GM12865 (cell line): ENCODE measurements at regions not wholly inside any gene's neighbourhood (a gene's known extent, or its start where the extent isn't known, plus 50 kb on each side); places are given as distances from the start of the nearest gene placed in this dataset.

Source experiments
- DNase-seq: peaks from one replicate; pipeline ENCODE4 v3.0.0; 2010; ENCODE audit warnings: low read depth
- H3K4me3 ChIP-seq: 2 replicates; pipeline ENCODE4 v1.5.1; 2011; ENCODE audit warnings: mild to moderate bottlenecking, low read depth, low read length, control low read depth
- TF ChIP-seq, protein P1 (sequence below): IDR thresholded peaks from 2 replicates; pipeline ENCODE4 v1.5.1; 2011; ENCODE audit warnings: low read length, control low read depth, low read depth, inconsistent platforms; ENCODE audit not compliant: insufficient read depth; ENCODE audit errors: missing control alignments

DNA sequence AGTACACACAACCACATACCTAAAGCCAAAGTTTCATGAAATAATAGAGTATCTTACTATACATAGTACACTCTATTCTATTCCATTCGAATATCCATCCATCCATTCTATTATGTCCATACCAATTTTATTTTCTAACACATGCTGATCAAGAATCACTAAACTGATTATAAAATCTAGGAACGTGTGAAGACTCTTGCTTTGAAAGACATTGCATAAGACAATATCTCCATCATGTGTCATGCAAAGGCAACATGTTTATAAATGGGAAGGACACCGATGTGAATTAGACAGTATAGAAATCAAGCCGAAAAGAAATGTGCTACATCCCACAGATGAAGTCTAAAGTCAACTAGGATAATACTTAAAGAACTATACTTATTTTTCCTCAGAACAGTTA lies 1561.5 kb upstream of the TENM4 start:
- no peak overlapping the region for H3K4me3 ChIP-seq
- no peak for DNase-seq
- TF ChIP-seq, protein P1, sequence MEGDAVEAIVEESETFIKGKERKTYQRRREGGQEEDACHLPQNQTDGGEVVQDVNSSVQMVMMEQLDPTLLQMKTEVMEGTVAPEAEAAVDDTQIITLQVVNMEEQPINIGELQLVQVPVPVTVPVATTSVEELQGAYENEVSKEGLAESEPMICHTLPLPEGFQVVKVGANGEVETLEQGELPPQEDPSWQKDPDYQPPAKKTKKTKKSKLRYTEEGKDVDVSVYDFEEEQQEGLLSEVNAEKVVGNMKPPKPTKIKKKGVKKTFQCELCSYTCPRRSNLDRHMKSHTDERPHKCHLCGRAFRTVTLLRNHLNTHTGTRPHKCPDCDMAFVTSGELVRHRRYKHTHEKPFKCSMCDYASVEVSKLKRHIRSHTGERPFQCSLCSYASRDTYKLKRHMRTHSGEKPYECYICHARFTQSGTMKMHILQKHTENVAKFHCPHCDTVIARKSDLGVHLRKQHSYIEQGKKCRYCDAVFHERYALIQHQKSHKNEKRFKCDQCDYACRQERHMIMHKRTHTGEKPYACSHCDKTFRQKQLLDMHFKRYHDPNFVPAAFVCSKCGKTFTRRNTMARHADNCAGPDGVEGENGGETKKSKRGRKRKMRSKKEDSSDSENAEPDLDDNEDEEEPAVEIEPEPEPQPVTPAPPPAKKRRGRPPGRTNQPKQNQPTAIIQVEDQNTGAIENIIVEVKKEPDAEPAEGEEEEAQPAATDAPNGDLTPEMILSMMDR: no peak

DNA sequence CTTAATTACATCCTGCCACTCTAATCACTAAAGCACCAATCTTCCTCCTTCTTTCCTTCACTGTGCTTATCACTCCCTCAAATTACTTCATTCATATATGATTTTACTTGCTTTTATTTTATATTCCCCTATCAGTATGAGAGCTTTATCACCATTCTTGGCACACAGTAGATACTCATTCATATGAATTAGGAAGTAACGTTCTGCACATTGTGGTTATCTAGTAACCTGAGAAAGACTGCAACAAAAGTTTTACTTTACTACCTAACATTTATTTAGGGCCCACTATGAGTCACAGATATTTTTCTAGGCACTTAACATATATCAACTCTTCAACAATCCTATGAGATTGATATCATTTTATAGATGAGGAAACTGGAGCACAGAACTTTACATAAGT lies 1559.9 kb upstream of the TENM4 start:
- TF ChIP-seq, protein P1: no peak
- no peak for DNase-seq

DNA sequence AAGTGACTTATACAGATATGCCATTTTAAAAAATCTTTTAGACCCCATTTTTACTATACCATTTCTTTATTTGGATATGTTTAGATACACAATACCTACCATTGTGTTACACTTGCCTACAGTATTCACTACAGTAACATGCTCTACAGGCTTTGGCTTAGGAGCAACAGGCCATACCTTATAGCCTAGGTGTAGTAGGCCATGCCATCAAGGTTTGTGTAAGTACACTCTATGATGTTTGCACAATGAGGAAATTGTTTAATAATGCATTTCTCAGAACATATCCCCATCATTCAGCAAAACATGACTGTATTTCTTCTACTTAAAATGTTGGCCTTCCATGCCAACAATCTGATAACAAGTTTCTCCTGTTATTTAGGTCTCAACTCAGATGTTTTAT lies 1559.5 kb upstream of the TENM4 start:
- no peak for DNase-seq
- TF ChIP-seq, protein P1: no peak
- no peak overlapping the region for H3K4me3 ChIP-seq

More for the DNA sequence above, 1559.9 kb upstream of the TENM4 start:
- no peak overlapping the region for H3K4me3 ChIP-seq

DNA sequence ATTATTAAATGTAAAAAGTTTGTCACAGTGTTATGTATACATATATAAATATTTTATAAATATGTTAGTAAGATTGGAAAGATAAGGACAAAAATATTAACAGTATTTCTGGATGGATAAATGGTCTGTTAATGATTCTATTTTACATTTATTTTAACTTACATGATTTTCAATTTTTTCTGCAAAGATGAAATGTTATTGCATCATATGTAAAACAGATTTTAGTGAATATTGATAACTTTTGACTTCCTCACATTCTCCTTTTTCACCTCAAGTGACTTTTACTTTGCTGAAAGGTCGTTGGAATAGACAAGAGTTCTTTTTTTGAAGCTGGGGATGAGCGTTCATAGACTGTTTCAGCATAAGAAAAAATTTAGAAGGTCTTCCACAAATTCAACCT lies 1554.7 kb upstream of the TENM4 start:
- no peak overlapping the region for H3K4me3 ChIP-seq
- DNase-seq: no peak
- TF ChIP-seq, protein P1: no peak

DNA sequence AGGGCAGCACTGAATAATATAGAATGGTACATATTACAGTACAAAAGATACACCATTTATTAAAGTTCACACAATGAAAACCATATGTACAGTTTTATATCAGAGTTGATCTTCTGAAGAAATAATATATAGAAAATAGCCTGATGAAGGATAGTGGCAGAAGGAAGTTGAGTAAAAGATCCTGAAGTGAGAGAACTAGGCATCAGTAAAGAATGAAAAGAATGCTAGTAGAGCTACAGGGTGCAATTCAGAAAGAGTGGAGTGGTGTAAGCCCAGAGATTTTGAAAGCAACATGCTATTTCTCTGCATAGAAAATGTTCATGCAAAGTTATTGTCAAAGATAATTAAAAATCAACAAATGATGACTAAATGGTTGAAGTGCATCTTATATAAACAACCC lies 1552.7 kb upstream of the TENM4 start:
- DNase-seq: no peak
- TF ChIP-seq, protein P1: no peak
- no peak overlapping the region for H3K4me3 ChIP-seq

DNA sequence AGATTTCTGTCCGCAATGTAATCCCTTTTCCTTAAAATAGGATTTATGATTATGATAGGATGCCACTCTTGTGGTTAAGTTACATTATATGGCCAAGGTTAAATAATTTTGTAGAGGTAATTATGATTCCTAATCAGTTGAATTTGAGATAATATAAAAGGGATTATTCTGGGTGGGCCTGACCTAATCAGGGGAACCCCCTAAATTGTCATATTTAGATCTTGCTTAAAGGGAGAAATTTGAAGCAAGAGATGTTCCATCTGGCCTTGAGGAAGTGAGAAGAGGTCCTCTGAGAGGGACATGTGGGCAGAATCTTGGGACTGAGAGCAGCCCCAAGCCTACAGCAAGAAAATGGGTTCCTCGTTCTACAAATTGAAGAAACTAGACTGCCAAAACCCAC lies 1550.1 kb upstream of the TENM4 start:
- no peak overlapping the region for H3K4me3 ChIP-seq
- TF ChIP-seq, protein P1: no peak
- DNase-seq: no peak

DNA sequence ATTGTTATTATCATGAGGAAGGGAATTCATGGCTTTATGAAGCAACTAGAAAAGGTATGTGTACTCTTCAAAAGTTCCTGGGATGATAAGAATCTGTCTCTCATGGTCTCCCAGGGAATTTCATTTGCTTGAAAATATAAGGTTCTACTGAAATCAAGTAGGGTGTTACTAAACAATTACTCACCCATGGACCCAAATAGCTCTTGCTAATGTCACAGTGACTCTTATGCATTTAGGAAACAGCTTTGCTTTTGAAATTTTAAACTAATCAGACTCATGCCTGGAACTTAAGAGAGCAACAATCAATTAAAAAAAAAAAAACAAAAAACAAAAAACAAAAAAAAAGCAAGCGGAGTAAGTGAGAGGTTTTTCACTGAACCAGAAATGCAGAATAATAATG lies 1546.3 kb upstream of the TENM4 start:
- no peak for DNase-seq
- no peak overlapping the region for H3K4me3 ChIP-seq
- TF ChIP-seq, protein P1: no peak
